ENCODE measurements at regions not wholly inside any gene's neighbourhood (a gene's known extent, or its start where the extent isn't known, plus 50 kb on each side); places are given as distances from the start of the nearest gene placed in this dataset.

- TF ChIP-seq, protein P1, sequence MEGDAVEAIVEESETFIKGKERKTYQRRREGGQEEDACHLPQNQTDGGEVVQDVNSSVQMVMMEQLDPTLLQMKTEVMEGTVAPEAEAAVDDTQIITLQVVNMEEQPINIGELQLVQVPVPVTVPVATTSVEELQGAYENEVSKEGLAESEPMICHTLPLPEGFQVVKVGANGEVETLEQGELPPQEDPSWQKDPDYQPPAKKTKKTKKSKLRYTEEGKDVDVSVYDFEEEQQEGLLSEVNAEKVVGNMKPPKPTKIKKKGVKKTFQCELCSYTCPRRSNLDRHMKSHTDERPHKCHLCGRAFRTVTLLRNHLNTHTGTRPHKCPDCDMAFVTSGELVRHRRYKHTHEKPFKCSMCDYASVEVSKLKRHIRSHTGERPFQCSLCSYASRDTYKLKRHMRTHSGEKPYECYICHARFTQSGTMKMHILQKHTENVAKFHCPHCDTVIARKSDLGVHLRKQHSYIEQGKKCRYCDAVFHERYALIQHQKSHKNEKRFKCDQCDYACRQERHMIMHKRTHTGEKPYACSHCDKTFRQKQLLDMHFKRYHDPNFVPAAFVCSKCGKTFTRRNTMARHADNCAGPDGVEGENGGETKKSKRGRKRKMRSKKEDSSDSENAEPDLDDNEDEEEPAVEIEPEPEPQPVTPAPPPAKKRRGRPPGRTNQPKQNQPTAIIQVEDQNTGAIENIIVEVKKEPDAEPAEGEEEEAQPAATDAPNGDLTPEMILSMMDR (IDR thresholded peaks at IDR 0.05), result no peak
- no peak for TF ChIP-seq POLR2A (IDR thresholded peaks at IDR 0.05)
- TF ChIP-seq POLR2AphosphoS5 (IDR thresholded peaks at IDR 0.05), result no peak
- no peak for TF ChIP-seq EP300 (IDR thresholded peaks at IDR 0.05)
These were observed 356.1 kb upstream of the DMAC1 start for GRCh38 chr9:8155706-8156105.
